Liver (tissue), 7 donors: ENCODE measurements at regions not wholly inside any gene's neighbourhood (a gene's known extent, or its start where the extent isn't known, plus 50 kb on each side); places are given as distances from the start of the nearest gene placed in this dataset.

Experiments
- DNase-seq: peaks from one replicate; pipeline ENCODE4 v3.0.0-alpha.2; 2017; ENCODE audit warnings: low spot score
- H3K27ac ChIP-seq, 2 donors: one replicate each; pipeline ENCODE4 v1.7.0; 2013; ENCODE audit warnings: inconsistent platforms in 2 of 2, low read length in 2 of 2, control low read depth in 1 of 2, low read depth in 1 of 2, mild to moderate bottlenecking in 1 of 2
- H3K27me3 ChIP-seq, 4 donors: one replicate each; pipeline versions ENCODE4 v1.6.1 to v1.7.0; 2013; ENCODE audit warnings: low read length in 3 of 4, inconsistent platforms in 1 of 4, mild to moderate bottlenecking in 1 of 4, moderate library complexity in 1 of 4; ENCODE audit not compliant: control insufficient read depth in 4 of 4, insufficient read depth in 4 of 4
- H3K36me3 ChIP-seq, 4 donors: one replicate each; pipeline versions ENCODE4 v1.6.1 to v1.7.0; 2013; ENCODE audit warnings: low read length in 3 of 4, mild to moderate bottlenecking in 3 of 4, low read depth in 1 of 4, moderate library complexity in 1 of 4; ENCODE audit not compliant: control insufficient read depth in 4 of 4, insufficient read depth in 3 of 4
- H3K4me1 ChIP-seq, 4 donors: one replicate each; pipeline versions ENCODE4 v1.6.1 to v1.7.0; 2013; ENCODE audit warnings: low read length in 3 of 4, mild to moderate bottlenecking in 3 of 4, moderate library complexity in 1 of 4; ENCODE audit not compliant: control insufficient read depth in 4 of 4, insufficient read depth in 4 of 4
- H3K4me3 ChIP-seq, 3 donors: one replicate each; pipeline versions ENCODE4 v1.6.1 to v1.7.0; 2013; ENCODE audit warnings: low read length in 3 of 3, control low read depth in 1 of 3, low read depth in 1 of 3, mild to moderate bottlenecking in 1 of 3
- H3K9ac ChIP-seq, 2 donors: one replicate each; pipeline ENCODE4 v1.7.0; 2013; ENCODE audit warnings: low read length in 2 of 2, mild to moderate bottlenecking in 2 of 2, moderate library complexity in 2 of 2, control low read depth in 1 of 2, low read depth in 1 of 2
- H3K9me3 ChIP-seq, 4 donors: one replicate each; pipeline versions ENCODE4 v1.6.1 to v1.7.0; 2013; ENCODE audit warnings: low read length in 3 of 4; ENCODE audit not compliant: control insufficient read depth in 4 of 4
- EGR1 ChIP-seq, 2 donors: IDR thresholded peaks; 2 replicates each; pipeline ENCODE4 v1.6.1; 2016 to 2018; ENCODE audit warnings: antibody characterized with exemption in 2 of 2, low read depth in 2 of 2
- FOXA2 ChIP-seq: IDR thresholded peaks from 2 replicates; pipeline ENCODE4 v1.6.1; 2016; ENCODE audit warnings: antibody characterized with exemption
- HNF4A ChIP-seq, 2 donors: conservative IDR thresholded peaks; 2 replicates each; pipeline ENCODE4 v1.6.1; 2016; ENCODE audit warnings: antibody characterized with exemption in 2 of 2, mild to moderate bottlenecking in 2 of 2
- JUND ChIP-seq, 2 donors: IDR thresholded peaks; 2 replicates each; pipeline ENCODE4 v1.6.1; 2016; ENCODE audit warnings: antibody characterized with exemption in 2 of 2
- NR2F2 ChIP-seq: IDR thresholded peaks from 2 replicates; pipeline ENCODE4 v1.6.1; 2016; ENCODE audit warnings: antibody characterized with exemption
- RAD21 ChIP-seq, 2 donors: IDR thresholded peaks; 2 replicates each; pipeline ENCODE4 v1.6.1; 2016; ENCODE audit warnings: antibody characterized with exemption in 2 of 2, mild to moderate bottlenecking in 2 of 2
- RXRA ChIP-seq, 2 donors: IDR thresholded peaks; 2 replicates each; pipeline ENCODE4 v1.6.1; 2017 to 2018; ENCODE audit warnings: antibody characterized with exemption in 2 of 2, mild to moderate bottlenecking in 1 of 2
- SP1 ChIP-seq: IDR thresholded peaks from 2 replicates; pipeline ENCODE4 v1.6.1; 2018; ENCODE audit warnings: antibody characterized with exemption, mild to moderate bottlenecking
- YY1 ChIP-seq: IDR thresholded peaks from 2 replicates; pipeline ENCODE4 v1.6.1; 2016; ENCODE audit warnings: antibody characterized with exemption, mild to moderate bottlenecking
- ZBTB33 ChIP-seq: IDR thresholded peaks from 2 replicates; pipeline ENCODE4 v1.6.1; 2016; ENCODE audit warnings: antibody characterized with exemption
- WGBS: extraction: QIAGEN DNeasy Blood & Tissue Kit; methylation state at CpG from one replicate; pipeline ENCODE4 v1.1.7; 2013; 5-methylcytosine and 5-hydroxymethylcytosine counted together
- TF ChIP-seq, protein P1 (sequence below): IDR thresholded peaks from 2 replicates; pipeline ENCODE4 v1.6.1; 2016; ENCODE audit warnings: antibody characterized with exemption
- TF ChIP-seq, protein P2 (sequence below): IDR thresholded peaks from 2 replicates; pipeline ENCODE4 v1.6.1; 2016; ENCODE audit warnings: antibody characterized with exemption, mild to moderate bottlenecking
- donor health status: healthy.
- donor health status: healthy.
- donor health status: healthy.
- donor health status: healthy.

DNA sequence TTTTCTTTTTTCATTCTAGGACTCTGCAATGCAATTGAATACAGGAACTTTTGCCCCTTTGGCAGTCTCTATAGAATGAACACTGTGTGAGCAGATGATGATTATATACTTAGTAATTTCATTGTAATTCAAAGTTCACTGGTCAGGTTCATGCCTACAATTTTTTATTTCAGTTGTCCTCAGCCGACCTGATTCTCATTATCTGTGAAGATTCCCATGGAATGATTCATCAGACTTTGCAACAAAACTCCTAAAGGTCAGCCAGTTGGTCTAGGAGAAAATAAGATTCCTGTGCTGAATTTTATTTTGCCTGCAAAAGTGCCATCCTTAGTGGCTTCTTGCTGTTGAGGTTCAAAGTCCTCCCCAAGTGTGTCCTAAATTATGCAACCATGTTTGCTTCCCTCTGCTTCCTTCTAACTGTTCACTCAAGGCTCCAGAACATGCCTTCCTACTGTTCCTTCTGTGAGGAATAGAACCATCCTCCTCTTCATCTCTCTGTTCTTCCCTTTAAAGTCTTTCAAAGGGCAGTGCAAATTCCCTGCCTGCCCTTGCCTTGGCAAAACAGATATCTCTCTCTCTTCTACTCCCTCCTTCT lies 194.2 kb upstream of the CNR1 start:
- Histone ChIP-seq H3K9me3 (no peaks in the 10 kb centered on the region), H3K27me3 (no peaks in the 10 kb centered on the region), H3K4me1 (peaks cover 0 to 3% (median 0%) of the 10 kb centered on the region in 4 donors), H3K27ac (no peak overlapping the region), H3K4me3 (no peak overlapping the region), H3K36me3 (no peaks in the 10 kb centered on the region), H3K9ac (no peak overlapping the region)
- TF ChIP-seq YY1 (no peak), JUND (IDR thresholded peaks at IDR 0.05) (peak in 1 of 2 donors; percentile 33), HNF4A (conservative IDR thresholded peaks at IDR 0.05) (peak; percentile 64 to 65), RXRA (IDR thresholded peaks at IDR 0.05) (peak in 1 of 2 donors; percentile 33)
- TF ChIP-seq, protein P1, sequence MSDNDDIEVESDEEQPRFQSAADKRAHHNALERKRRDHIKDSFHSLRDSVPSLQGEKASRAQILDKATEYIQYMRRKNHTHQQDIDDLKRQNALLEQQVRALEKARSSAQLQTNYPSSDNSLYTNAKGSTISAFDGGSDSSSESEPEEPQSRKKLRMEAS = no peak
- WGBS = 52% methylated on average over 1 of the region's 1 CpG
- no peak for DNase-seq

- Histone ChIP-seq H3K27me3 (no peaks in the 10 kb centered on the region), H3K9ac (no peak overlapping the region), H3K4me3 (no peak overlapping the region), H3K36me3 (no peaks in the 10 kb centered on the region), H3K27ac (no peak overlapping the region), H3K9me3 (no peaks in the 10 kb centered on the region), H3K4me1 (peaks cover 0 to 3% (median 0%) of the 10 kb centered on the region in 4 donors)
- no peak for DNase-seq
- TF ChIP-seq YY1 = no peak
- no peak for TF ChIP-seq EGR1 (IDR thresholded peaks at IDR 0.05; ENCODE audit: low read depth in 2 of 2)
- no peak for TF ChIP-seq NR2F2
- TF ChIP-seq RXRA (IDR thresholded peaks at IDR 0.05) = no peak
- TF ChIP-seq JUND (IDR thresholded peaks at IDR 0.05) = no peak
- WGBS = 87% methylated on average over 3 of the region's 3 CpGs
Measured at GRCh38 chr6:88359530-88360202, 193.5 kb upstream of the CNR1 start.

DNA sequence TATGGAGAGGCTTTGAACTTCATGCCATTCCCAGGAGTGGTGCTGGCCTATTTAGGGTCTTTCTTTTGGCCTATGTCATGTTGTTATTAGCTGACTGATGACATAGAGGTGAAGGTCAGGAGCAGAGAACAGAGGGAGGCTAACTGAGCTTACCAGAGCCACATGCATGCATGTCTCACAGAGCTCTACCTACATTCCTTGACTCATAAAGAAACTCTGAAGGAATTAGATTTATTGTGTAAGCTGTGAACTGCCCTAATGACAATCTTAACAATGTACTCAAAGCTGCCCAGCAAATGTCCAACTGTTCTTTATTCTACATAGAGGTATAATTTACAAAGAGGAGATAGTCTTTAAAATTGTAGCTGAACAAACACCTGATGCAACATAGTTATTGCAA lies 192.7 kb upstream of the CNR1 start:
- DNase-seq = no peak
- H3K27me3 ChIP-seq = no peaks in the 10 kb centered on the region
- peaks cover 0 to 3% (median 0%) of the 10 kb centered on the region in 4 donors for H3K4me1 ChIP-seq
- no peaks in the 10 kb centered on the region for H3K9me3 ChIP-seq
- no peaks in the 10 kb centered on the region for H3K36me3 ChIP-seq
- H3K27ac ChIP-seq = no peak overlapping the region
- TF ChIP-seq, protein P2, sequence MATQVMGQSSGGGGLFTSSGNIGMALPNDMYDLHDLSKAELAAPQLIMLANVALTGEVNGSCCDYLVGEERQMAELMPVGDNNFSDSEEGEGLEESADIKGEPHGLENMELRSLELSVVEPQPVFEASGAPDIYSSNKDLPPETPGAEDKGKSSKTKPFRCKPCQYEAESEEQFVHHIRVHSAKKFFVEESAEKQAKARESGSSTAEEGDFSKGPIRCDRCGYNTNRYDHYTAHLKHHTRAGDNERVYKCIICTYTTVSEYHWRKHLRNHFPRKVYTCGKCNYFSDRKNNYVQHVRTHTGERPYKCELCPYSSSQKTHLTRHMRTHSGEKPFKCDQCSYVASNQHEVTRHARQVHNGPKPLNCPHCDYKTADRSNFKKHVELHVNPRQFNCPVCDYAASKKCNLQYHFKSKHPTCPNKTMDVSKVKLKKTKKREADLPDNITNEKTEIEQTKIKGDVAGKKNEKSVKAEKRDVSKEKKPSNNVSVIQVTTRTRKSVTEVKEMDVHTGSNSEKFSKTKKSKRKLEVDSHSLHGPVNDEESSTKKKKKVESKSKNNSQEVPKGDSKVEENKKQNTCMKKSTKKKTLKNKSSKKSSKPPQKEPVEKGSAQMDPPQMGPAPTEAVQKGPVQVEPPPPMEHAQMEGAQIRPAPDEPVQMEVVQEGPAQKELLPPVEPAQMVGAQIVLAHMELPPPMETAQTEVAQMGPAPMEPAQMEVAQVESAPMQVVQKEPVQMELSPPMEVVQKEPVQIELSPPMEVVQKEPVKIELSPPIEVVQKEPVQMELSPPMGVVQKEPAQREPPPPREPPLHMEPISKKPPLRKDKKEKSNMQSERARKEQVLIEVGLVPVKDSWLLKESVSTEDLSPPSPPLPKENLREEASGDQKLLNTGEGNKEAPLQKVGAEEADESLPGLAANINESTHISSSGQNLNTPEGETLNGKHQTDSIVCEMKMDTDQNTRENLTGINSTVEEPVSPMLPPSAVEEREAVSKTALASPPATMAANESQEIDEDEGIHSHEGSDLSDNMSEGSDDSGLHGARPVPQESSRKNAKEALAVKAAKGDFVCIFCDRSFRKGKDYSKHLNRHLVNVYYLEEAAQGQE = no peak
- TF ChIP-seq SP1 (no peak), ZBTB33 (no peak), NR2F2 (no peak), EGR1 (IDR thresholded peaks at IDR 0.05; ENCODE audit: low read depth in 2 of 2) (no peak), HNF4A (conservative IDR thresholded peaks at IDR 0.05) (no peak), RAD21 (IDR thresholded peaks at IDR 0.05) (no peak), FOXA2 (no peak), JUND (IDR thresholded peaks at IDR 0.05) (no peak)
- H3K9ac ChIP-seq = no peak overlapping the region
- H3K4me3 ChIP-seq = no peak overlapping the region
